Islet of Langerhans (tissue), 1 donor: ENCODE measurements at regions not wholly inside any gene's neighbourhood (a gene's known extent, or its start where the extent isn't known, plus 50 kb on each side); places are given as distances from the start of the nearest gene placed in this dataset.
"Not testable (repeated sequence)": the region's sequence is repeated elsewhere in the genome, so short reads cannot be mapped to it uniquely, and the experiment has no call there.

Experiments used
- FAIRE-seq: peaks from one replicate; lab custom pipeline; 2011; peaks lifted over from hg19 to GRCh38; lab: Jason Lieb, UNC

GRCh38 chr2:17133052-17133671, 385.1 kb downstream of the RAD51AP2 start:
- no peak for FAIRE-seq

GRCh38 chr2:17130627-17131026, 387.6 kb downstream of the RAD51AP2 start:
- not testable (repeated sequence) for FAIRE-seq

GRCh38 chr2:17125989-17126620, 392.1 kb downstream of the RAD51AP2 start:
- FAIRE-seq = no peak

GRCh38 chr2:17124575-17125318, 393.5 kb downstream of the RAD51AP2 start:
- no peak for FAIRE-seq

GRCh38 chr2:17122887-17123501, 395.2 kb downstream of the RAD51AP2 start:
- FAIRE-seq = no peak

GRCh38 chr2:17115466-17115865, 402.8 kb downstream of the RAD51AP2 start:
- no peak for FAIRE-seq

GRCh38 chr2:17115042-17115441, 403.2 kb downstream of the RAD51AP2 start:
- FAIRE-seq = no peak

- no peak for FAIRE-seq
Measured at GRCh38 chr2:17107871-17108270, 410.4 kb downstream of the RAD51AP2 start.

GRCh38 chr2:17107151-17107550, 411.1 kb downstream of the RAD51AP2 start:
- FAIRE-seq = no peak

GRCh38 chr2:17106418-17106817, 411.8 kb downstream of the RAD51AP2 start:
- no peak for FAIRE-seq

GRCh38 chr2:17104454-17104853, 413.8 kb downstream of the RAD51AP2 start:
- FAIRE-seq = no peak

- FAIRE-seq = no peak
Measured at GRCh38 chr2:17101596-17101995, 416.6 kb downstream of the RAD51AP2 start.

GRCh38 chr2:17101091-17101490, 417.1 kb downstream of the RAD51AP2 start:
- no peak for FAIRE-seq

- FAIRE-seq = no peak
Measured at GRCh38 chr2:17095340-17095739, 422.9 kb downstream of the RAD51AP2 start.

GRCh38 chr2:17093712-17094111, 424.5 kb downstream of the RAD51AP2 start:
- no peak for FAIRE-seq

- FAIRE-seq = no peak
Measured at GRCh38 chr2:17086990-17087389, 421.4 kb upstream of the CYRIA start.

GRCh38 chr2:17085546-17086202, 420.0 kb upstream of the CYRIA start:
- FAIRE-seq = no peak

GRCh38 chr2:17084877-17085276, 419.2 kb upstream of the CYRIA start:
- no peak for FAIRE-seq

- FAIRE-seq = no peak
Measured at GRCh38 chr2:17083902-17084301, 418.3 kb upstream of the CYRIA start.

- FAIRE-seq = no peak
Measured at GRCh38 chr2:17079262-17079661, 413.6 kb upstream of the CYRIA start.

GRCh38 chr2:17076533-17076932, 410.9 kb upstream of the CYRIA start:
- FAIRE-seq = no peak

GRCh38 chr2:17070711-17071110, 405.1 kb upstream of the CYRIA start:
- FAIRE-seq = no peak

GRCh38 chr2:17069564-17069963, 403.9 kb upstream of the CYRIA start:
- no peak for FAIRE-seq
